HL-60 (cell line): ENCODE measurements at regions not wholly inside any gene's neighbourhood (a gene's known extent, or its start where the extent isn't known, plus 50 kb on each side); places are given as distances from the start of the nearest gene placed in this dataset.

Experiments used
- GABPA ChIP-seq: IDR thresholded peaks from 2 replicates; pipeline ENCODE4 v1.6.1; 2012; ENCODE audit warnings: low read depth
- POLR2AphosphoS5 ChIP-seq: IDR thresholded peaks from 2 replicates; pipeline ENCODE4 v1.6.1; 2012; ENCODE audit warnings: low read depth
- REST ChIP-seq: IDR thresholded peaks from 2 replicates; pipeline ENCODE4 v1.6.1; 2012; ENCODE audit warnings: low read depth; ENCODE audit not compliant: insufficient replicate concordance
- SPI1 ChIP-seq: IDR thresholded peaks from 2 replicates; pipeline ENCODE4 v1.6.1; 2012; ENCODE audit warnings: low read depth, mild to moderate bottlenecking, borderline replicate concordance
- TF ChIP-seq, protein P1 (sequence below): IDR thresholded peaks from one replicate; pipeline ENCODE4 v1.5.1; 2011; ENCODE audit warnings: low read length, control low read depth, inconsistent platforms; ENCODE audit not compliant: insufficient read depth

GRCh38 chr5:114612406-114612805 is 250.5 kb downstream of the KCNN2 start:
- TF ChIP-seq, protein P1, sequence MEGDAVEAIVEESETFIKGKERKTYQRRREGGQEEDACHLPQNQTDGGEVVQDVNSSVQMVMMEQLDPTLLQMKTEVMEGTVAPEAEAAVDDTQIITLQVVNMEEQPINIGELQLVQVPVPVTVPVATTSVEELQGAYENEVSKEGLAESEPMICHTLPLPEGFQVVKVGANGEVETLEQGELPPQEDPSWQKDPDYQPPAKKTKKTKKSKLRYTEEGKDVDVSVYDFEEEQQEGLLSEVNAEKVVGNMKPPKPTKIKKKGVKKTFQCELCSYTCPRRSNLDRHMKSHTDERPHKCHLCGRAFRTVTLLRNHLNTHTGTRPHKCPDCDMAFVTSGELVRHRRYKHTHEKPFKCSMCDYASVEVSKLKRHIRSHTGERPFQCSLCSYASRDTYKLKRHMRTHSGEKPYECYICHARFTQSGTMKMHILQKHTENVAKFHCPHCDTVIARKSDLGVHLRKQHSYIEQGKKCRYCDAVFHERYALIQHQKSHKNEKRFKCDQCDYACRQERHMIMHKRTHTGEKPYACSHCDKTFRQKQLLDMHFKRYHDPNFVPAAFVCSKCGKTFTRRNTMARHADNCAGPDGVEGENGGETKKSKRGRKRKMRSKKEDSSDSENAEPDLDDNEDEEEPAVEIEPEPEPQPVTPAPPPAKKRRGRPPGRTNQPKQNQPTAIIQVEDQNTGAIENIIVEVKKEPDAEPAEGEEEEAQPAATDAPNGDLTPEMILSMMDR: no peak
- TF ChIP-seq SPI1: no peak
- no peak for TF ChIP-seq POLR2AphosphoS5
- TF ChIP-seq GABPA: no peak
- TF ChIP-seq REST: no peak
